WERI-Rb-1 (cell line): ENCODE measurements at regions not wholly inside any gene's neighbourhood (a gene's known extent, or its start where the extent isn't known, plus 50 kb on each side); places are given as distances from the start of the nearest gene placed in this dataset.

Experiments
- DNase-seq: peaks from one replicate; pipeline ENCODE4 v3.0.0-alpha.2; 2020
- H3K27ac ChIP-seq: fragments of 250-450 bp; sonication (Bioruptor Pico); 2 replicates; pipeline ENCODE4 v1.5.1; 2020; ENCODE audit warnings: mild to moderate bottlenecking, moderate library complexity
- H3K27me3 ChIP-seq: fragments of 250-450 bp; sonication (Bioruptor Pico); 2 replicates; pipeline ENCODE4 v1.5.1; 2021; ENCODE audit warnings: mild to moderate bottlenecking, low read depth, moderate library complexity; ENCODE audit not compliant: insufficient read depth, severe bottlenecking
- H3K36me3 ChIP-seq: fragments of 250-450 bp; sonication (Bioruptor Pico); 2 replicates; pipeline ENCODE4 v1.5.1; 2020; ENCODE audit warnings: mild to moderate bottlenecking, moderate library complexity
- H3K4me3 ChIP-seq: 2 replicates; pipeline ENCODE4 v1.5.1; 2011; ENCODE audit warnings: low read depth, mild to moderate bottlenecking, control low read depth, low read length
- H3K9me3 ChIP-seq: fragments of 250-450 bp; sonication (Bioruptor Pico); 2 replicates; pipeline ENCODE4 v1.5.1; 2021; ENCODE audit warnings: mild to moderate bottlenecking, moderate library complexity; ENCODE audit not compliant: severe bottlenecking
- CTCF ChIP-seq: IDR thresholded peaks from 2 replicates; pipeline ENCODE4 v1.5.1; 2011; ENCODE audit warnings: low read depth, mild to moderate bottlenecking, control low read depth, inconsistent platforms, low read length

- DNase-seq: no peak
- Histone ChIP-seq H3K4me3 (no peak overlapping the region), H3K9me3 (no peaks in the 10 kb centered on the region), H3K27ac (no peak overlapping the region), H3K27me3 (no peaks in the 10 kb centered on the region), H3K36me3 (no peaks in the 10 kb centered on the region)
- TF ChIP-seq CTCF: no peak
These were observed 490.7 kb downstream of the TMEM114 start for GRCh38 chr16:8099586-8099985.

DNA sequence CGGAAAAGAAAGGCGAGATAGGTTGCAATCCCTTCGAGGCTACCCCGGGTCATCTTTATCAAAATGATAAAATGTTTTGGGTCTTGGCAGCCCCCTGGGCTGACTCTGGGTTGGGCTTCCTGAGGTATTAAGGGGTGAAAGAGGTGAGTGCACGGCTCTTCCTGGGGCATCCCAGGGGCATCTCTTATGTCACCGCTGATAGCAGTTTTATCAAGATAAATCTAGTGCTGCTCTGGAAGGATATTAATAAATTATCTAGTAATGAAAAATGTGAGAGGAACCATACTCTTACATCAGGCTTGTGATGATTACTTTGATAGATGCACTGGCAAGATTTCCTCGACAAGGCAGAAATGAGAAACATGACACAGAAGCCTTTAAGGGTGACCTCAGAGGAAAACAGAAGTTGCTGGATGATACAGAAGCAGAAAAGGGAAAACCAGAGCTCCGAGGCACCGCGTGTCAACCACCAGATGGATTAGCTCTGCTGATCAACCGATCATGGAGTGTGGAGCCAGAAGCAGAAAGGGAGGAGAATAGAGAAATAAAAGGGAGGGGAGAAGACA, 491.3 kb downstream of the TMEM114 start:
- Histone ChIP-seq H3K27ac (no peak overlapping the region), H3K9me3 (no peaks in the 10 kb centered on the region), H3K36me3 (no peaks in the 10 kb centered on the region), H3K27me3 (no peaks in the 10 kb centered on the region), H3K4me3 (no peak overlapping the region)
- no peak for DNase-seq
- no peak for TF ChIP-seq CTCF

DNA sequence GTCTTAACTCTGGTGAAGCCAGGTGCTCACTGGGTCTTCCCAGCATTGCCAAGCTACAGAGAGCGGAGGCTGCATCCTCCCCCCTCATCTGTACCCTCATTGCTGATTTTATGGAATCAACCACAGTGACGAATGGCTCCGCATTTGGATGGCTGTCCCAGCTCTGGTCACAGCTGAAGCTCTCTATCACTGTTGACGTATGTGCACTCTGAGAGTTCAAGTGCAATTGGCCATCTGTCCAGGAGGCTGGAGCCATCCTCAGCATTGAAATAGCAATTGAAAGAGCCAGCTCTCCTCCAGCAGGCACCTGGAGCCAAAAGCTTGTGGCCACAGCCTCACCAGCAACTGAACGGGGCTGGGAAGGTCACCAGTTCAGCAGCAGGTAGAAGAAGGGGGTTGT, 494.1 kb downstream of the TMEM114 start:
- Histone ChIP-seq H3K27ac (no peak overlapping the region), H3K36me3 (no peaks in the 10 kb centered on the region), H3K27me3 (no peaks in the 10 kb centered on the region), H3K4me3 (no peak overlapping the region), H3K9me3 (no peaks in the 10 kb centered on the region)
- peak; percentile 38 for DNase-seq
- TF ChIP-seq CTCF: no peak

- Histone ChIP-seq H3K27ac (no peak overlapping the region), H3K9me3 (no peaks in the 10 kb centered on the region), H3K36me3 (no peaks in the 10 kb centered on the region), H3K4me3 (no peak overlapping the region), H3K27me3 (no peaks in the 10 kb centered on the region)
- no peak for DNase-seq
- TF ChIP-seq CTCF: no peak
These were observed 495.6 kb downstream of the TMEM114 start for GRCh38 chr16:8094696-8095095.

DNA sequence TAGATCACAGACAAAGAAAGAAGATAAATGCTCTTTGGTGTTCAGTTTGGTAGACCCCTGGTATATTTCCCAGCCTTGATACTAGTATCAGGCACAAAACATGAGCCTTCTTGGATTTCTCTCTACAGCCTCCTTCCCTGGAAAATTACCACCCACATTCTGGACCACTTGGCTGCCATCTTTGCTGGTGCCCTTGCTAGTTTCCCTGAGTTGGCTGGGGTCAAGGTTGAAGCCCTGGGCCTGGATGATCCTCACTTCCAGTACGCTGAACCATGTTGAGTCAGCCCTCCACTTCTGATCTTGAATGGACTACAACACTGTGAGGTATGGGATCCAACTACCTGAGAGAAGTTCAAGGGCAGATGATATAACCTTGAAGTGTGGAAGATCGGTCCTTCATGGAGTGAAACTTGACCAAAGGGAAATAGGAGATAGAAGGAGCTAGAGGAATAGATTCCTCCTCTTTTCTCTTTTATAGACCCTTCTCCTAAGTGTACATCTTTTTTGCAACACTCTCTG, 501.4 kb downstream of the TMEM114 start:
- no peaks in the 10 kb centered on the region for H3K36me3 ChIP-seq
- DNase-seq: no peak
- no peak overlapping the region for H3K27ac ChIP-seq
- no peaks in the 10 kb centered on the region for H3K9me3 ChIP-seq
- no peak for TF ChIP-seq CTCF
- H3K4me3 ChIP-seq: no peak overlapping the region
- no peaks in the 10 kb centered on the region for H3K27me3 ChIP-seq
